Gastrocnemius medialis (tissue), 4 donors: ENCODE measurements at regions not wholly inside any gene's neighbourhood (a gene's known extent, or its start where the extent isn't known, plus 50 kb on each side); places are given as distances from the start of the nearest gene placed in this dataset.

ENCODE experiments used
- CTCF ChIP-seq, 5 experiments: fragments of 450-650 bp in 3 of 5; fragments of 200-600 bp in 2 of 5; sonication (generic) in 2 of 5; IDR thresholded peaks in 4 of 5; conservative IDR thresholded peaks in 1 of 5; 1 replicate in 4 of 5; 2 replicates in 1 of 5; pipeline ENCODE4 v1.5.1; 2016 to 2019; ENCODE audit warnings: antibody characterized with exemption in 5 of 5, mild to moderate bottlenecking in 3 of 5, moderate library complexity in 3 of 5
- POLR2A ChIP-seq, 2 donors: fragments of 450-650 bp; IDR thresholded peaks; one replicate each; pipeline ENCODE4 v1.6.1; 2017; ENCODE audit warnings: antibody characterized with exemption in 2 of 2, mild to moderate bottlenecking in 2 of 2, moderate library complexity in 2 of 2

- TF ChIP-seq CTCF (IDR thresholded peaks at IDR 0.05 in 4 of 5, conservative IDR thresholded peaks at IDR 0.05 in 1 of 5) (no peak), POLR2A (IDR thresholded peaks at IDR 0.05) (no peak)
Measured at GRCh38 chr1:208515129-208515528, 270.9 kb upstream of the PLXNA2 start.
